SK-N-SH (cell line): ENCODE measurements at regions not wholly inside any gene's neighbourhood (a gene's known extent, or its start where the extent isn't known, plus 50 kb on each side); places are given as distances from the start of the nearest gene placed in this dataset.

Experiments used
- CTCF ChIA-PET: fragments of 300-600, 350-600 bp; formaldehyde crosslinking; extraction: SDS; loops from one replicate; lab custom pipeline; 2021; lab: Yijun Ruan, JAX
- POLR2A ChIA-PET: fragments of 350-600 bp; sonication (Branson Sonifier 250); formaldehyde crosslinking; extraction: SDS; loops from one replicate; lab custom pipeline; 2020; ENCODE audit warnings: antibody characterized with exemption, inconsistent platforms; lab: Yijun Ruan, JAX
- DNase-seq: peaks from one replicate; pipeline ENCODE4 v3.0.0; 2012
- H2AFZ ChIP-seq: fragments of 200-600 bp; sonication (generic); 2 replicates; pipeline ENCODE4 v1.8.1; 2016; ENCODE audit warnings: antibody characterized with exemption, mild to moderate bottlenecking, low read depth
- H3F3A ChIP-seq: fragments of 200-600 bp; sonication (generic); replicated peaks from 2 replicates; pipeline ENCODE3; 2016; ENCODE audit warnings: antibody characterized with exemption, mild to moderate bottlenecking; ENCODE audit not compliant: insufficient read depth
- H3K27ac ChIP-seq, 2 experiments: fragments of 200-500 bp in 1 of 2; fragments of 200-600 bp in 1 of 2; sonication (Bioruptor generic) in 1 of 2; sonication (generic), shearing (Covaris generic) in 1 of 2; 2 replicates each; pipeline versions ENCODE4 v1.5.1 to v1.6.1; 2014 to 2016; ENCODE audit warnings: low read depth in 2 of 2, inconsistent platforms in 1 of 2, low read length in 1 of 2, mild to moderate bottlenecking in 1 of 2, mixed read lengths in 1 of 2
- H3K27me3 ChIP-seq: fragments of 200-600 bp; sonication (generic), shearing (Covaris generic); 2 replicates; pipeline ENCODE4 v1.6.1; 2016; ENCODE audit warnings: mixed run types; ENCODE audit not compliant: insufficient read depth
- H3K36me3 ChIP-seq, 2 experiments: fragments of 200-500 bp in 1 of 2; fragments of 200-600 bp in 1 of 2; sonication (Bioruptor generic) in 1 of 2; sonication (generic) in 1 of 2; replicated peaks in 1 of 2; 2 replicates each; pipeline versions ENCODE3 to v1.5.1; 2014 to 2016; ENCODE audit warnings: low read length in 1 of 2, mild to moderate bottlenecking in 1 of 2; ENCODE audit not compliant: insufficient read depth in 2 of 2, control insufficient read depth in 1 of 2
- H3K4me1 ChIP-seq, 2 experiments: fragments of 200-500 bp in 1 of 2; fragments of 200-600 bp in 1 of 2; sonication (Bioruptor generic) in 1 of 2; sonication (generic), shearing (Covaris generic) in 1 of 2; 2 replicates each; pipeline versions ENCODE4 v1.5.1 to v1.6.1; 2014 to 2016; ENCODE audit warnings: low read depth in 1 of 2, low read length in 1 of 2, mixed run types in 1 of 2; ENCODE audit not compliant: insufficient read depth in 2 of 2, control insufficient read depth in 1 of 2
- H3K4me2 ChIP-seq: fragments of 200-600 bp; sonication (generic), shearing (Covaris generic); 2 replicates; pipeline ENCODE4 v1.6.1; 2017; ENCODE audit warnings: mixed run types
- H3K4me3 ChIP-seq, 2 experiments: fragments of 200-500 bp in 1 of 2; fragments of 200-600 bp in 1 of 2; sonication (Bioruptor generic) in 1 of 2; sonication (generic), shearing (Covaris generic) in 1 of 2; 2 replicates each; pipeline versions ENCODE4 v1.5.1 to v1.8.1; 2014 to 2016; ENCODE audit warnings: low read depth in 2 of 2, inconsistent platforms in 1 of 2, low read length in 1 of 2, mild to moderate bottlenecking in 1 of 2, mixed read lengths in 1 of 2, moderate library complexity in 1 of 2
- H3K79me2 ChIP-seq: fragments of 200-600 bp; sonication (generic); 2 replicates; pipeline ENCODE4 v1.8.1; 2017; ENCODE audit warnings: mild to moderate bottlenecking; ENCODE audit not compliant: insufficient read depth
- H3K9ac ChIP-seq: fragments of 200-600 bp; sonication (generic); 2 replicates; pipeline ENCODE4 v1.6.1; 2017; ENCODE audit warnings: mixed run types
- H3K9me2 ChIP-seq: fragments of 200-600 bp; sonication (generic); 2 replicates; pipeline ENCODE4 v1.6.1; 2017; ENCODE audit warnings: mixed run types
- H3K9me3 ChIP-seq: fragments of 200-600 bp; sonication (generic); 2 replicates; pipeline ENCODE4 v1.6.1; 2017; ENCODE audit warnings: mixed run types, mild to moderate bottlenecking, moderate library complexity
- H4K20me1 ChIP-seq: fragments of 200-600 bp; sonication (generic); 2 replicates; pipeline ENCODE4 v1.6.1; 2017; ENCODE audit warnings: mild to moderate bottlenecking, mixed run types; ENCODE audit not compliant: insufficient read depth
- ELF1 ChIP-seq: IDR thresholded peaks from 2 replicates; pipeline ENCODE4 v1.4.0; 2012
- EP300 ChIP-seq, 2 experiments: IDR thresholded peaks; 2 replicates each; pipeline versions ENCODE4 v1.4.0 to v1.6.1; 2012; ENCODE audit warnings: borderline replicate concordance in 1 of 2, low read depth in 1 of 2, low read length in 1 of 2
- FOXJ3 ChIP-seq: sonication (generic); formaldehyde crosslinking; IDR thresholded peaks from 2 replicates; pipeline ENCODE4 v1.5.1; 2020; ENCODE audit warnings: mild to moderate bottlenecking, missing genetic modification reagents
- GATA2 ChIP-seq: sonication (generic); formaldehyde crosslinking; IDR thresholded peaks from 2 replicates; pipeline ENCODE4 v1.5.0; 2020; ENCODE audit warnings: mild to moderate bottlenecking, missing genetic modification reagents
- JUND ChIP-seq: IDR thresholded peaks from 2 replicates; pipeline ENCODE4 v1.4.0; 2012
- MAX ChIP-seq: IDR thresholded peaks from 2 replicates; pipeline ENCODE4 v1.4.0; 2012; ENCODE audit warnings: low read depth
- MXI1 ChIP-seq: IDR thresholded peaks from 2 replicates; pipeline ENCODE4 v1.6.1; 2012; ENCODE audit warnings: mild to moderate bottlenecking, low read depth, low read length, improper control_type of control experiment
- PBX3 ChIP-seq: IDR thresholded peaks from 2 replicates; pipeline ENCODE4; 2012
- POLR2AphosphoS5 ChIP-seq: IDR thresholded peaks from 2 replicates; pipeline ENCODE4 v1.6.1; 2012; ENCODE audit warnings: low read depth, low read length
- RXRA ChIP-seq: IDR thresholded peaks from 2 replicates; pipeline ENCODE4 v1.4.0; 2012; ENCODE audit warnings: low read depth, mild to moderate bottlenecking, borderline replicate concordance
- SIN3A ChIP-seq: IDR thresholded peaks from 2 replicates; pipeline ENCODE4 v1.6.1; 2012; ENCODE audit warnings: low read depth, mild to moderate bottlenecking, low read length, moderate library complexity, borderline replicate concordance
- SMC3 ChIP-seq: IDR thresholded peaks from 2 replicates; pipeline ENCODE4 v1.6.1; 2012; ENCODE audit warnings: low read depth, low read length, improper control_type of control experiment
- TAF1 ChIP-seq: IDR thresholded peaks from 2 replicates; pipeline ENCODE4 v1.6.1; 2012; ENCODE audit warnings: low read depth, mild to moderate bottlenecking, low read length, moderate library complexity, borderline replicate concordance
- TCF12 ChIP-seq: IDR thresholded peaks from 2 replicates; pipeline ENCODE4 v1.4.0; 2012
- TEAD4 ChIP-seq: IDR thresholded peaks from 2 replicates; pipeline ENCODE4 v1.4.0; 2012; ENCODE audit warnings: mild to moderate bottlenecking, borderline replicate concordance; ENCODE audit not compliant: insufficient read depth
- USF2 ChIP-seq: fragments of 150-350 bp; IDR thresholded peaks from 2 replicates; pipeline ENCODE4 v1.6.1; 2017; ENCODE audit warnings: antibody characterized with exemption, low read length, low read depth, borderline replicate concordance
- ZBTB33 ChIP-seq: IDR thresholded peaks from 2 replicates; pipeline ENCODE4 v1.4.0; 2012; ENCODE audit warnings: low read depth, borderline replicate concordance
- WGBS: methylation state at CpG from one replicate; pipeline ENCODE4 v1.1.6; 2017; ENCODE audit warnings: low lambda C conversion rate; 5-methylcytosine and 5-hydroxymethylcytosine counted together

GRCh38 chr10:8306685-8307364, 252.3 kb downstream of the GATA3 start:
- H3K4me2 ChIP-seq: no peak overlapping the region
- TF ChIP-seq TAF1: no peak
- TF ChIP-seq JUND: no peak
- TF ChIP-seq SIN3A: no peak
- no peak for TF ChIP-seq MXI1
- no peak for TF ChIP-seq FOXJ3 (CRISPR knock-in tag)
- no peak for TF ChIP-seq TCF12
- TF ChIP-seq TEAD4: no peak
- TF ChIP-seq RXRA: no peak
- no peak for TF ChIP-seq POLR2AphosphoS5
- TF ChIP-seq ELF1: no peak
- TF ChIP-seq EP300 (IDR thresholded peaks at IDR 0.05; ENCODE audit: borderline replicate concordance in 1 of 2, low read depth in 1 of 2, low read length in 1 of 2): no peak
- no peak for TF ChIP-seq PBX3
- no peak for TF ChIP-seq ZBTB33
- no peak for TF ChIP-seq MAX
- TF ChIP-seq GATA2: no peak
- TF ChIP-seq USF2: no peak
- TF ChIP-seq SMC3: no peak
- TF ChIP-seq, all 33 proteins: peak for 0
- H3K4me1 ChIP-seq: peaks cover 0 to 5% of the 10 kb centered on the region in 2 experiments; a peak in 1 of 4 replicates
- H3F3A ChIP-seq: no peaks in the 10 kb centered on the region
- no peaks in the 10 kb centered on the region for H4K20me1 ChIP-seq
- H3K79me2 ChIP-seq: no peaks in the 10 kb centered on the region
- no peaks in the 10 kb centered on the region for H3K36me3 ChIP-seq
- ChIA-PET CTCF (no interaction called here), POLR2A (no interaction called here)
- 87% methylated on average over 4 of the region's 4 CpGs for WGBS
- H3K9me3 ChIP-seq: no peaks in the 10 kb centered on the region
- no peak overlapping the region for H2AFZ ChIP-seq
- no peak for DNase-seq
- H3K27ac ChIP-seq: no peak overlapping the region
- H3K27me3 ChIP-seq: peaks cover 5% of the 10 kb centered on the region; the same call in 1 of the 2 replicates
- no peak overlapping the region for H3K9ac ChIP-seq
- H3K9me2 ChIP-seq: no peaks in the 10 kb centered on the region
- no peak overlapping the region for H3K4me3 ChIP-seq
